Osteoblast (primary cell): ENCODE measurements at regions not wholly inside any gene's neighbourhood (a gene's known extent, or its start where the extent isn't known, plus 50 kb on each side); places are given as distances from the start of the nearest gene placed in this dataset.

Source experiments
- DNase-seq: peaks from one replicate; pipeline ENCODE4 v3.0.0; 2011; ENCODE audit warnings: low spot score, mixed read lengths; ENCODE audit not compliant: insufficient read length; ENCODE audit errors: missing footprints
- H2AFZ ChIP-seq: 2 replicates; pipeline ENCODE4 v1.6.0; 2011; ENCODE audit warnings: mild to moderate bottlenecking, low read length
- H3K27ac ChIP-seq: 2 replicates; pipeline ENCODE4 v1.5.1; 2011; ENCODE audit warnings: mild to moderate bottlenecking, low read depth, low read length, moderate library complexity
- H3K27me3 ChIP-seq: 2 replicates; pipeline ENCODE4 v1.6.0; 2012; ENCODE audit warnings: mild to moderate bottlenecking, control low read depth, inconsistent platforms, low read length, moderate library complexity; ENCODE audit not compliant: insufficient read depth
- H3K36me3 ChIP-seq: 2 replicates; pipeline ENCODE4 v1.5.1; 2011; ENCODE audit warnings: mild to moderate bottlenecking, low read length, control low read depth, moderate library complexity; ENCODE audit not compliant: insufficient read depth
- H3K4me1 ChIP-seq: 2 replicates; pipeline ENCODE4 v1.5.1; 2011; ENCODE audit warnings: mild to moderate bottlenecking, low read length, control low read depth, moderate library complexity; ENCODE audit not compliant: insufficient read depth
- H3K4me2 ChIP-seq: 2 replicates; pipeline ENCODE4 v1.6.0; 2011; ENCODE audit warnings: mild to moderate bottlenecking, low read length; ENCODE audit not compliant: insufficient read depth
- H3K4me3 ChIP-seq: fragments of 200-600 bp; sonication (generic); 3 replicates; pipeline ENCODE4 v1.5.1; 2012; ENCODE audit warnings: mild to moderate bottlenecking, low read length, inconsistent platforms; ENCODE audit not compliant: insufficient read depth
- H3K79me2 ChIP-seq: 2 replicates; pipeline ENCODE4 v1.6.0; 2012; ENCODE audit warnings: mild to moderate bottlenecking, low read length, control low read depth, inconsistent platforms; ENCODE audit not compliant: insufficient read depth
- H3K9me3 ChIP-seq: 2 replicates; pipeline ENCODE4 v1.5.1; 2011; ENCODE audit warnings: low read depth, low read length, control low read depth
- H4K20me1 ChIP-seq: 2 replicates; pipeline ENCODE4 v1.6.0; 2012; ENCODE audit warnings: mild to moderate bottlenecking, low read length, control low read depth; ENCODE audit not compliant: insufficient read depth
- CTCF ChIP-seq: IDR thresholded peaks from 2 replicates; pipeline ENCODE4 v1.5.1; 2011; ENCODE audit warnings: mild to moderate bottlenecking, low read depth, low read length, moderate library complexity; ENCODE audit errors: extremely low read depth

DNA sequence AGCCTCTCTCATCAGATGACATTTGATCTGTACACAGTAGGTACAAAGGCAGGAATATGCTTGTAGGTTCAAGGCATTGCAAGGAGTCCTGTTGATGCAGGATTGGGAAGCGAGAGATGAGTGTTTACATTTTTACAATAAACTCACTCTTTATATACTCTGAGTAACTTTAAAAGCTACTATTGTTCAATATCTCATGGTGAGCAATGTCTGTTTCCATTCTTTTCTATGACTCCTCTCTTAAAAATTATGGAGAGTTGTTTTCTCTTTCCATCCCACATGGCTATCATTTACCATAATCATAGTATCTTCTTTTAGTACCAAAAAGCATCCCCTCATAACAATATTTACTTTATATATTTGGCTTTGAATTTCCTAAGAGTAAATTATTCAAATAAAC, 314.0 kb upstream of the CDIN1 start:
- H3K9me3 ChIP-seq = no peaks in the 10 kb centered on the region
- no peak overlapping the region for H3K27ac ChIP-seq
- TF ChIP-seq CTCF = no peak
- H3K79me2 ChIP-seq = no peaks in the 10 kb centered on the region
- peaks cover 2% of the 10 kb centered on the region for H3K27me3 ChIP-seq
- no peaks in the 10 kb centered on the region for H3K36me3 ChIP-seq
- no peak overlapping the region for H2AFZ ChIP-seq
- DNase-seq = no peak
- H3K4me3 ChIP-seq = no peak overlapping the region
- H3K4me2 ChIP-seq = no peak overlapping the region
- no peaks in the 10 kb centered on the region for H4K20me1 ChIP-seq
- H3K4me1 ChIP-seq = no peaks in the 10 kb centered on the region

- no peak for DNase-seq
- H3K27ac ChIP-seq = no peak overlapping the region
- no peaks in the 10 kb centered on the region for H3K9me3 ChIP-seq
- no peaks in the 10 kb centered on the region for H3K79me2 ChIP-seq
- no peaks in the 10 kb centered on the region for H3K4me1 ChIP-seq
- no peaks in the 10 kb centered on the region for H3K36me3 ChIP-seq
- no peak for TF ChIP-seq CTCF
- H4K20me1 ChIP-seq = no peaks in the 10 kb centered on the region
- no peak overlapping the region for H3K4me2 ChIP-seq
- peaks cover 7% of the 10 kb centered on the region for H3K27me3 ChIP-seq
- no peak overlapping the region for H3K4me3 ChIP-seq
- H2AFZ ChIP-seq = no peak overlapping the region
Observed at GRCh38 chr15:36271048-36271447, 308.4 kb upstream of the CDIN1 start.

DNA sequence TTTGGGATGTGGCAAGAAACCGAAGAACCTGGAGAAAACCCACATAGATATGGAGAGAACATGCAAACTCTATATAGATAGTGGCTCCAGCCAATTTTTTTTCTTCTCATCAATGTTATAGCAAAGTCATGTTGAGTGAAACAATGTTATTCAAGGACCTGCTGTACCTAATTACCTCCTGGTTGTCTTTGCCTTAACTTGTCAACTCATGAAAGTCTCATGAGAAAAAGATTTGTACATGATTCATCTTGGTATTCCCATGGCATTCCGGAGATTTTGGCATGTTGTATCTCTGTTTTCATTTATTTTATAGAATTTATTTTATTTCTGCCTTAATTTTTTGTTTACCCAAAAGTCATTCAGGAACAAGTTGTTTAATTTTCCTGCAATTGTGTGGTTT, 303.8 kb upstream of the CDIN1 start:
- Histone ChIP-seq H3K4me2 (no peak overlapping the region), H2AFZ (no peak overlapping the region), H3K79me2 (no peaks in the 10 kb centered on the region), H3K4me3 (no peak overlapping the region), H3K27me3 (peaks cover 4% of the 10 kb centered on the region), H4K20me1 (no peaks in the 10 kb centered on the region), H3K36me3 (no peaks in the 10 kb centered on the region), H3K4me1 (no peaks in the 10 kb centered on the region), H3K27ac (no peak overlapping the region), H3K9me3 (peaks cover 7% of the 10 kb centered on the region)
- no peak for DNase-seq
- TF ChIP-seq CTCF = no peak

DNA sequence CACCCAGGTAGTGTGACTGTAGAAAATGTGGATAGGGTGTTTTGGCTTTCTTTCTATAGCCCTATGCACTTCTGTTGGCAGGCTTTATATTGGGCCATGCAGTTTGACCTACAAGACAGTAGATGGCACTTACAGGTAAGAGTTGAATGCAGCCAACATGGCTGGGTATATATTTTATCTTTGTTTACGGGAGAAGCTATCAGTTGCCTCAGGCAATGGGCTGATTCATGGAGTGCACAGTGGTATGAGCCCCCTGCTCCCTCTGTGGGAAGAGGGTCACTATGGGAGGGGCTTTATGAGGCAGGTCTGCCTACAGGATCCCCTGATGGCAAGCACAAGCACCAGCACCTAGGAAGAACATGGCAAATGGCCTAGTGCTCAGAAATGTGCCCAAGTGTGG, 301.2 kb upstream of the CDIN1 start:
- Histone ChIP-seq H3K4me2 (no peak overlapping the region), H4K20me1 (no peaks in the 10 kb centered on the region), H3K4me3 (no peak overlapping the region), H3K36me3 (no peaks in the 10 kb centered on the region), H3K27ac (no peak overlapping the region), H3K27me3 (no peaks in the 10 kb centered on the region), H2AFZ (peak overlapping the region; percentile 25), H3K79me2 (no peaks in the 10 kb centered on the region), H3K9me3 (peaks cover 7% of the 10 kb centered on the region), H3K4me1 (no peaks in the 10 kb centered on the region)
- no peak for DNase-seq
- peak; percentile 46 for TF ChIP-seq CTCF
